ENCODE measurements at regions not wholly inside any gene's neighbourhood (a gene's known extent, or its start where the extent isn't known, plus 50 kb on each side); places are given as distances from the start of the nearest gene placed in this dataset.

DNA sequence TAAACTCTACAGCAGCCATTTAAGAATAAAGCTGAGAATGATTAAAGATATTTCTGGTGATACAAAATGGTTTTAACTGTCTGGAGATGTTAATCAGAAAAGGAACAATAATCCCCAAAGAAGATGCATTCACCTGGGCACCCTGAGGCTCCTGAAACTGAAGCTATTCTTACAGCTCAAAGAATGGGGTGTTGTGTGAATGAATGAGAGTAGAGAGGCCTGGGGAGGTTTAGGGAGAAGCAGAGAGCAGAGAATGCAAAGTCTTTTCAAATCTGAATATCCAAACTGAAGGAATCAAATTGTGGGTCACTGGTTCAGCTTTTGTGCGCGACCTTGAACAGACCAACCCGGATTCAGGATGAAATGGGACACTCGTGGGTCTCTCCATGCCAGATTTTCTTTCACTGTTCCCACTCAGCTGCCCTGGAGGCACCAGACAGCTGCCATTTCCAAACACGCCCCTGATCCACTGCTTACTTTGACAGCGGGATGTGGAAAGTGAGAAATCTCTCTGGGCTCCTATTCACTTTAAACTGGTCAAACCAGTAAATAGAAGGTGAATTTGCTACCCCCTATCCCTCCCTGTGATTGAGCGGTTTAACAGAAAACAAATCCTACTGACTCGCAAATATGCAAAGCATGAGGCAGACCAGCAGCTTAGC lies 485.5 kb upstream of the THBS1 start:
- no peak for DNase-seq

DNA sequence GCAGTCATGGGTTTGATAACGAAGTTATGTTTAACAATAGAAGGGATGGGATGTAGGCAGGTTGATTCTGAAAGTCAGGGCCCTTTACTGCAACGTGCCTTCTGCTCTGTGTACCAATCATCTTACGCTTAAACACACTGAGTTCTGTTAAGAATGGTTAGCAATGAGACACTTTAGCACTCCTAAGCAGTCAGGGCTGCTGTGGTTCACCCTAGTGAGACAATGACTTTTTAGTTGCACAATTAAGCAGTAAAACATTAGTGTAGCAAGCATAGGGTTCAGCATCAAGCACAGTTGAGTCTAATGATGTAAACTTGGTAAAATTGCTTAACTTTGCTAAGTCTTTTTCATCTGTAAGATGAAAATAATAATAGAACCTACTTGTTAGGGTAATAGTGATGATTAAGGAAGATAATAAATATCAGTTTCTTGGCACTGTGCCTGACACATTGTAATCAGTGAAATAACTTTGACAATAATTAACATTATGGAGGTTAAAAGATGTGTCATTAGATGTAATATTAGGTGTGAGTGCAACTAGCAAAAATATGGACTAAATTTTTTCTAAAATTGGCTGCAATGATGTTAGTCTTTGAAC lies 484.2 kb upstream of the THBS1 start:
- no peak for DNase-seq

GRCh38 chr15:39099524-39099923 lies 481.4 kb upstream of the THBS1 start:
- no peak for DNase-seq

- DNase-seq: no peak
These were observed 480.7 kb upstream of the THBS1 start for GRCh38 chr15:39100106-39100660.

DNA sequence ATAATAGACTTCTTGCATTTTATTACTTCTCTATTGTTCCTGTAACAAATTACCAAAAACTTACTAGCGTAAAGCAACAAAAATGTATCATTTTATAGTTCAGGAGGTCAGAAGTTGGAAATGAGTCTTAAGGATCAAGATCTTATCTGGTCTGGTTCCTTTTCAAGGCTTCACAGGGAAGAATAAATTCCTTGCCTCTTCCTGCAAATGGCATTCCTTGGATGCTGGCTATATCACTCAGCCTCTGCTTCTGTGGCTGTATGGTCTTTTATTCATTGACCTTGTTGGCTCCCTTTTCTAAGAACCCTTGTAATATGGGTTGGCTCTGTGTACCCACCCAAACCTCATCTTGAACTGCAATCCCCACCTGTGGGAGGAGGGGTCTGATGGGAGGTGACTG lies 478.4 kb upstream of the THBS1 start:
- DNase-seq: no peak

DNA sequence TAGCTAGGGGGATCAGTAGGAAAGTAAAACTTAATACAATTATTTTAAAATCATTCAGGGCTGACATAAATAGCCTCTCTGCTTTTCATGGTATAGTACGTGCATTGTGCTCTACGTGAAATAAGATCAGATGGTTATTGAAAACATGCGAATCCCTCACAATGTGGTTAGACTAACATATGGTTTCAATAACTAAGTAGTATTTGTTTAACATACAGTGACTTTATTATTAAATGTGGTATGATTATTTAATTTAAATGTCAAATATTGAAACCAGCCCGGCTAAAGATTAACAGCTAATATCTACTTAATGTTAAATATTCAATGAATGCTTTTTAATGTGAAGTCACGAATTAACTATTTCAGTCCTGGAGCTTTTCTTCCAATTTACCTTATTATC lies 473.9 kb upstream of the THBS1 start:
- DNase-seq: no peak

DNA sequence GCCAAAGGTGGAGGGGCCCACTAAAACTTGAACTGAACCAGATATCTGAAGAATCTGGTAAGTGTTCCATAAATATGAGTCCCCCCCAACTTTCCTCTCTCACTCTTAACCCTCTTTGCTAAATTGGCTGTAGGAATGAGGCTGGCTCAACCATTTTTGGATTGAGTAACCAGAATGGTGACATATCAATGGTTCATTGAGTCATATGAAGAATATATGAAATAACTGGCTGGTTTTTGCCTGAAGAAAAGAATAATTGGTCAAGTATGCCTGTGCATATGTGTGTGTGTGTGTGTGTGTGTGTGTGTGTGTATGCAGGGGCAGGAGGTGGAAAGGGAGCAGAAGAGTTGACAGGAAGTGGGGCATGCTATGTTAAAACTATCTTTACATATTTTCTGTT lies 472.9 kb upstream of the THBS1 start:
- no peak for DNase-seq

DNA sequence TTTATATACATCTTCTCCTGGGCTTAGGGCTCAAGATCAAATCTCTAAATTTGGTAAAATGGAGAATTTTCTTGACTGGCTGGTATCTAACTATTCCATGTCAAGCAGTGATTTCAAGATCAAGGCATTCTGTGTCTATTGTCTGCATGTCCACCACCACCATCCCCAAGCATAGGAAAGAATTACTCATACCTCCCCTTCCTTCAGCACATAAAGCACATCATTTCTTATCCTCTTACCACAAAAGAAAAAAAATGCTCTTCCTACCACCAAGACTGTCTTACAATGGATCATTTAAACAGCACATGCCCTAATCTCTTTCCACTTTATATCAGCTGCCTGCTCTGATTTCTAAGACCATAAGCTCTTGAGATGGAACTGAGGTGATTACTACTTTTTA lies 470.5 kb upstream of the THBS1 start:
- no peak for DNase-seq

DNA sequence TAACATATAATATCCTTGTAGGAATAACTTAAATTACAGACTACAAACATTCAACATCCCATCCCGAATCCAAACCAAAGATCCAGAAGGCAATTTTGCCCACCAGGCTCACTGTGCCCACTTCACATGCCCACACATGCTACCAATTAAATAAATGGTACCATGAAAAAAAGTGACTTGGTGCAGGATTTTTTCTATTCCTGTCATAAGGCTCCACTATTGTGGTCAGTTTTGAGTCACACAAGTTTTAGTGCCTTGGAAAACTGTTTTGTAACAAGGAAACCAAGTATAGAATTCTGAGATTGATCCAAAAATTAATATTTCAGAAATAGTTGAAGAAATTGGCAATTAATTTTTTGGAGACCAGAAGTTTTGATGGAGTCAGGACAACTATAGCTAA lies 470.1 kb upstream of the THBS1 start:
- no peak for DNase-seq

DNA sequence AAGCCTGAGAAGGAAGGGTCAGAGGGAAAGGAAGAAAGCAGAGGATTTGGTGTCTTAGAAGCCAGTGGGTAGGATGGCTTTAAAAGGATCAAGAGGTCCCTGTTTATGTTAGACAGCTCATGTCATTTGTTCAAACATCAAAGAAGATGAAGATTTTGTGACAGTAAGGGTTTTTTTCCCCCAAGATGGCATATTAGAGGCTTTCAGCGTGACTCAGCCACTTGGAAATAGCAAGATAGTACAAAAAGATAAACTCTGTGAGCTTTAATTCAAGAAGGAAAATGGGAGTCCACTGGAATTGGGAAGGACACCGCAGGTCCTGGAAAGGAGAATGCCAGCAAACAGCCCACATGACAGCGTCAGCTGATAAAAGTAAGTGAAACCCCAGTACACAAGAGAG lies 467.1 kb upstream of the THBS1 start:
- DNase-seq: no peak

GRCh38 chr15:39114690-39115378 lies 466.0 kb upstream of the THBS1 start:
- DNase-seq: no peak

DNA sequence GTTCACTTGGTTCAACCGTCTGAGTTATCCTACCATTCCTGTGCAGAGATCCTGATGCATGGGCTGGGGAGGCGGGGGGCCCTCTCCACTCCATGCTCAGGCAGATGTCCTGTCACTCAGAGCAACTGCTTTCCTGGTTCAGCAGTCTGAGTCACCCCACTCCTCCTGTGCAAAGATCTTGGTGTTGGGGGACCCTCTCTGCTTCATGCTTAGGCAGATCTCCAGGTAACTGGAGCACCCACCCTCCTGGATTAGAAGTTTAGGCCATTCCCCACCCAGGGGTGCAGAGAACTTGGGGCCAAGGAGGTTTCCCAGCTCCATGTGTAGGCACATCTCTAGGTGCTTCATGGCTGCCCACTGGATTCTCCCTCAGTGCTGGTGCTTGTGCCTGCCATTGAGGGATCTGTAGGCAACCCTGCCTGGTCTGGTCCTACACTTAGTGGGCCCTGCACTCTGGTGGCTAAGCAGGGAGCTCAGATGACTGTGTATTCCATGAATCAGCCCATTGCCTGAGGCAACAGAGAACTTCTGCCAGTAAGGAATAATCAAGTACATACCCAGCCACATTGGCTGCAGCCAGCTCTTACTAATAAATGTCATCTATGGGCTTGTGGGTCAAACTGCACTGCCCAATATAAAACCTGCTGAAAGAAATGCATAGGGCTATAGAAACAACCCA lies 465.4 kb upstream of the THBS1 start:
- no peak for DNase-seq

- no peak for DNase-seq
These were observed 462.4 kb upstream of the THBS1 start for GRCh38 chr15:39118510-39118909.

DNA sequence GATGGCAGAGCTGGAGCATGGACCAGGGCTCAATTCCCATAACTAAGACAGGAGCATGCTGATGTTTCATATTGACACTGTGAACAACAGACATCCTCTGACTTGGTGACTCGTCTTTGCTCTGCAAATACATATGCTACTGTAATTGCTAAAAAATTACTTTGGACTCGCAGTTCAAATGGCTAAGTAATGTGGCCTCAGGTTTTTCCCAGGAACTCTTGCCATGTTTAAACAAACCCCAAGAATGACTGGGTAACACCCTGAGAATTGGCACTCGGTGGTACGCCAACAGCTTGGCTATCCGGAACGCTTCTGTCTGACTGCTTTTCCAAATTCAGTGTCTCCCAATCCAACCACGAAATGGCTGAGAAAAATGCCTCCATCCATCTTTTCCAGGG lies 456.7 kb upstream of the THBS1 start:
- no peak for DNase-seq

- DNase-seq: no peak
These were observed 456.2 kb upstream of the THBS1 start for GRCh38 chr15:39124553-39125171.

DNA sequence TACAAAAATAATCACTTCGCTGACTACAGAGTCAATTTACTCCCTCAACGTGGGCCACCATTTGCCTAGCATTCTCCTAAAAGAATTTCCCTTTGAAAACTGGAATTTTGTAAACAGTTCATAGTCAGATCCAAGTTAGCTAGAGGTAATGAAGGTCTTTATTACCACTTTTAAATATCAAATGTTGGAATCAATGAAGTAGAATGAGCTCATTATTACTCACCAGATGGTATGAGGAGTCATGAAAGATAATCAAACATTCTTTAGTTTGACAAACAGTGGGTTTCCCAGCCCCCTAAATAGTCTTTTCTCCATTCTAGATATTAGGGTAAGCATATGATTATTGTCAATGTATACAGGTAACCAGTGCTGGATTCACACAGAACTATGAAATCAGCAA lies 455.7 kb upstream of the THBS1 start:
- no peak for DNase-seq

DNA sequence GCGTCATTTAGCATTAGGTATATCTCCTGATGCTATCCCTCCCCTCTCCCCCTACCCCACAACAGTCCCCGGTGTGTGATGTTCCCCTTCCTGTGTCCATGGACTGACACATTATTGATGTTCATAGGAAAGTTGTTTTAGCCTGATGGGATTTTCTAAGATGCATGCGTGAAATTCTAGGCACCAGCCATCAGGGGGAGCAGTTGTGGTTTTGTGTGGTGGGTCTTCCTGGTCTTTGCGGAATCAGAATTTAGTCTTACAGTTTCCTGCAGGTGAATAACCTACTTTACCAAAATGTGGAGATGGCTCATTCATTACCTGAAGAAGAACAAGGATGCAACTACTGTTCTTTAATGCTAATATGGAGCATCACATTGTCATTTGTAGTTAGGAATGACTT lies 455.0 kb upstream of the THBS1 start:
- DNase-seq: peak in 1 of 2 donors; percentile 28

DNA sequence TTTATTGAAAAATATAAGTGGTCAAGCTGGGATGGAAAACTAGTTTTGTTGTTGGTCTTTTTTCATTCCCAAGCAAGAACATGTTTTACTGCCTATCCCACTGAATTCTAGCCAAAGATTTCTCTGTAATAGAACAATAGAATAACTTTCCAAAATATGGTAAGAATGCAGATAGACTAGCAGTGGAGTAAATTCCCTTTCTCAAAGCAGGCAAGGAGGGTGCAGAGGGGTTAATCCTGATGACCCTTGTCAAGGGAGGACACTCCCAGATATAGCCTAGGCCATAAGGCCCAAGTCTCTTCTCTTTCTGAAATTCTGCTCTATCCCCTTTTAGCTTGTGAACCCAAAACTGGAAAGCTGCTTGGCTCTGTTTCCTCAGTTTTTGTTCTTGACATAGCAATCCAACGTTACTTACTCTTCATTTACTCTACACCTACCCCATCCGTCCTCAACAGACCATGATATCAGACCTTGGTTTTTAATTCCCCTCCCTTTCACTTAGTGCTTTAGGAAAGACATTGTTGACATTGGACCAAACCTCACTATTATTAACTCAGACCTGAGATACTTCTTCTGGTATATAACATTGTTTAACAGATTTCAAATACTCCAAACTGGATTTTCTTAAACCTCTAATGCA lies 453.6 kb upstream of the THBS1 start:
- DNase-seq: no peak

GRCh38 chr15:39127925-39128617 lies 452.8 kb upstream of the THBS1 start:
- no peak for DNase-seq

DNA sequence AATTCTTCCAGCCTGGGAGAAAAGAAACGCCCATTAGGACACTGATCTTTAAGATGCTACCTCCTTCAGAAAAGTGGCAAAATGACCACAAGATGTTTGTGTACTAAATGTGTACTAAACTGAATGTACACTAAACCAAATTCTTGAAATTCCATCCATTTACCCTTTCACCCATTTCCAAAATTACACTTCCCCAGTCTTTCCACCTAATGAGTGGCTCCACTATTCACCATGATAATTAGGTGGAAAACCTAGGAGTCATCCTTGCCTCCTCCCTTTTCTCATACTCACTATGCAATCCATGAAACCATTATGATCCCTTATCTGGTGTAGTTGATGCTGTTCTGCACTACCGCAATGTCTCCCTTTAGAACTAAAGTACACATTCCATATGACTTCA lies 452.1 kb upstream of the THBS1 start:
- DNase-seq: no peak

- no peak for DNase-seq
These were observed 450.1 kb upstream of the THBS1 start for GRCh38 chr15:39130556-39131379.
